EH (cell line): ENCODE measurements at regions not wholly inside any gene's neighbourhood (a gene's known extent, or its start where the extent isn't known, plus 50 kb on each side); places are given as distances from the start of the nearest gene placed in this dataset.
"Not testable (repeated sequence)": the region's sequence is repeated elsewhere in the genome, so short reads cannot be mapped to it uniquely, and the experiment has no call there.

ENCODE experiments used
- DNase-seq: peaks from one replicate; pipeline ENCODE4 v3.0.0-alpha.2; 2015; ENCODE audit warnings: low read depth

GRCh38 chr1:146715054-146715453 lies 223.1 kb upstream of the NBPF12 start:
- not testable (repeated sequence) for DNase-seq

- DNase-seq, result peak; percentile 35
Measured at GRCh38 chr1:146710838-146711521, 227.1 kb upstream of the NBPF12 start.

GRCh38 chr1:146709302-146709701 lies 228.8 kb upstream of the NBPF12 start:
- DNase-seq, result not testable (repeated sequence)

GRCh38 chr1:146704162-146704724 lies 233.9 kb upstream of the NBPF12 start:
- not testable (repeated sequence) for DNase-seq

GRCh38 chr1:146701320-146701719 lies 236.8 kb upstream of the NBPF12 start:
- peak; percentile 13 for DNase-seq

- not testable (repeated sequence) for DNase-seq
Measured at GRCh38 chr1:146695388-146695787, 242.7 kb upstream of the NBPF12 start.

- DNase-seq, result not testable (repeated sequence)
Measured at GRCh38 chr1:146691798-146692197, 246.3 kb upstream of the NBPF12 start.

- DNase-seq, result not testable (repeated sequence)
Measured at GRCh38 chr1:146688893-146689292, 249.2 kb upstream of the NBPF12 start.

- DNase-seq, result not testable (repeated sequence)
Measured at GRCh38 chr1:146686777-146687366, 251.3 kb upstream of the NBPF12 start.

- not testable (repeated sequence) for DNase-seq
Measured at GRCh38 chr1:146683126-146683429, 255.0 kb upstream of the NBPF12 start.

GRCh38 chr1:146682227-146683125 lies 255.6 kb upstream of the NBPF12 start:
- peak; percentile 27 for DNase-seq

GRCh38 chr1:146673729-146674299 lies 264.3 kb upstream of the NBPF12 start:
- DNase-seq, result peak; percentile 73

GRCh38 chr1:146672608-146673007 lies 265.5 kb upstream of the NBPF12 start:
- DNase-seq, result peak; percentile 67

GRCh38 chr1:146671588-146671987 lies 266.5 kb upstream of the NBPF12 start:
- not testable (repeated sequence) for DNase-seq

GRCh38 chr1:146670832-146671566 lies 267.1 kb upstream of the NBPF12 start:
- DNase-seq, result not testable (repeated sequence)

GRCh38 chr1:146666275-146666674 lies 271.8 kb upstream of the NBPF12 start:
- not testable (repeated sequence) for DNase-seq

GRCh38 chr1:146660242-146660641 lies 277.9 kb upstream of the NBPF12 start:
- DNase-seq, result peak; percentile 74

GRCh38 chr1:146656356-146657060 lies 281.6 kb upstream of the NBPF12 start:
- peak; percentile 37 for DNase-seq

GRCh38 chr1:146654763-146655162 lies 283.4 kb upstream of the NBPF12 start:
- peak; percentile 4 for DNase-seq

- not testable (repeated sequence) for DNase-seq
Measured at GRCh38 chr1:146645978-146646604, 292.0 kb upstream of the NBPF12 start.
